ENCODE measurements at regions not wholly inside any gene's neighbourhood (a gene's known extent, or its start where the extent isn't known, plus 50 kb on each side); places are given as distances from the start of the nearest gene placed in this dataset.

DNA sequence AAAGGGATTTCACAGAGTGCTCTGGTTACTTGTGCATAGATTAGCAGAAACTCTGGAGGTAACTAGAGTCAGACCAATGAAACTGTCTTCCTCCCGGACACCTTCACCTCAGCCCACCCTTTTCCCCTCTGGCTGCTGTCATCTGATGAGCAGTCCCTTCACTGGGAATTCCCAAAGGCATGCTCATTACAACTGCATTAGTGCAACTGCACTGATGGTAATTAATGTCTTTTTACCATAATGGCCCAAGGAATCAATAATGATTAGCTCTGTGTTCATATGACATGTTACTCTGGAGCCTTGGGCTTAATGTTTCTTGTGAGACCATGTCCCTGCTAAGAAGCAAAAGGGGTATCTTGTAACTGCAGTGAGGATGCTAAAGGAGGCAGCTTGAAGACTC lies 304.5 kb downstream of the GRIN2B start:
- DNase-seq, result no peak

- DNase-seq, result no peak
These were observed 311.0 kb downstream of the GRIN2B start for GRCh38 chr12:13670285-13670866.

GRCh38 chr12:13668880-13669279 lies 312.5 kb downstream of the GRIN2B start:
- no peak for DNase-seq

- DNase-seq, result no peak
These were observed 314.6 kb downstream of the GRIN2B start for GRCh38 chr12:13666806-13667205.

GRCh38 chr12:13661005-13661887 lies 320.2 kb downstream of the GRIN2B start:
- DNase-seq, result peak; percentile 50

DNA sequence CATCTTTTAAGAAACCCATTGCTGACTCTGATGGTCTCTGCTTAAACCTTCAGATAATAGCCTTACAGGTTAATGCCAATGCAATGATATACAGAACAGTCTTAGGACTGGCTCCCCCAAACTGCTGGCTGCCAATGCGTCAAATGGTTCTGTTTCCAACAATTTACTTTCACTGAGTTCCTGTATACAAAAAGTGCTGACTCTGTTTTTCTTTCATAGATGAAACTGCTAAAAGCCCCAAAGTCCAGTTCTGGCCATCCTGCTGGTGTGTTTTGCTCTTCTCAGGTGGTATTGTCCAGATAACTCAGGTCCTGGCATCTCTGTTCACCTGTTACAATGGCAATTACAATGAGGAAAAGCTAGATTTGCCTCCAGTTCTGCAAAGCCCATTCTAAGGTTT lies 326.9 kb downstream of the GRIN2B start:
- DNase-seq, result no peak

- no peak for DNase-seq
These were observed 329.3 kb downstream of the GRIN2B start for GRCh38 chr12:13652105-13652504.

DNA sequence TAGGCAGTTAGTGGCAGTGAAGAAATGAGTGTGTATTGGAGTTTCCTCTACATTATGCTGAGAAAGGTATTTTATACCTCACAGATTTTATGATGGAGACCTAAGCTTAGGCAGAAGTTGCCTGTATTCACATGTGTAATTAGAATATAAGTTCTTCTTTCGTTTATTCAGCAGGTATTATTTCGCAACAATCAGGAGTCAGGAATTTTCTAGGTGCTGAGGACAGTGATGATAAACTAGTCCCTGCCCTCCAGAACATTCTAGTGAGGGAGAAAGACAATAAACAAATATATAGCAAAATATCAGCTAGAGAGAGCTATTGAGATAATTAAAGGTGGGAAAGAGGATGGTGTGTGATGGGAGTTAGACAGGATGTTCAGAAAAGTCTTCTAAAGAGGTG lies 345.7 kb downstream of the GRIN2B start:
- no peak for DNase-seq

- no peak for DNase-seq
These were observed 349.5 kb downstream of the GRIN2B start for GRCh38 chr12:13631873-13632272.

GRCh38 chr12:13630354-13630753 lies 351.0 kb downstream of the GRIN2B start:
- DNase-seq, result no peak

DNA sequence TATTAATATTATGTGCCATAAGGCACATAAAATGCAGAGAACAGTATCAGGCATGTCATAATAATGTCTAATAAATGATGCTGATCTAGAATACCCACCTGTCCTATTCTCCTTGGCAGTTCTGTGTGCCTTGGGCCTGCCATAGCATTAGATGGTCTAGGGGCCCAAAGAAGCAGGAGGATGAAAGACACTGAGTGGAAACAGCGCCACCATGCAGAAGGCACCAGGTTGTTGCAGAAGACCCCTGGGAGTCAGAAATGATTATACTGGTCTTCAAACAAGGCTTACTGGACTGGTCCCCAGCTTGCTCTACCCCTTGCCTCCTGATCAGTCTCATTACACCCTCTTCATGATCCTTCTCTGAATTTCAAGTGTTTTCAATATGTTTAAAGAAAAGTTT lies 353.3 kb downstream of the GRIN2B start:
- no peak for DNase-seq

DNA sequence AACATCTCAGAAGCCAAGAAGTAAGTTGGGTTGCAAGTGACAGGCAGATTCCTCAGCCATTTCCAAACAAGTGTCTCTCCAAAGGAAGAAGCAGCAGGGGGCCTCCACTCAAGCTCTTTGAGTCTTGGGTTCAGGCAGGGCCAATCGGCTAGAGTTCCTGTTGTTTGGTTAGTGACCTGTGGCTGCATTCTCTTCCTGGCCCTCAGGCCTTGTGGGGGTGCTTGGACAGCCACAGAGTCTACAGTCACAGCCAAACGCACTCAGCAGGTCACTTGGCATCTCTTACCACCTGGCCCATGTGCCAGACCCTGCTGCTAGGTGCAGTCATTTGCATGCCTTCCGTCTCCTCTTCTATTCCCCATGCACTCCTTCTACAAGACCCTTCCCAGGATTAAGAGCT lies 353.9 kb downstream of the GRIN2B start:
- DNase-seq, result no peak

DNA sequence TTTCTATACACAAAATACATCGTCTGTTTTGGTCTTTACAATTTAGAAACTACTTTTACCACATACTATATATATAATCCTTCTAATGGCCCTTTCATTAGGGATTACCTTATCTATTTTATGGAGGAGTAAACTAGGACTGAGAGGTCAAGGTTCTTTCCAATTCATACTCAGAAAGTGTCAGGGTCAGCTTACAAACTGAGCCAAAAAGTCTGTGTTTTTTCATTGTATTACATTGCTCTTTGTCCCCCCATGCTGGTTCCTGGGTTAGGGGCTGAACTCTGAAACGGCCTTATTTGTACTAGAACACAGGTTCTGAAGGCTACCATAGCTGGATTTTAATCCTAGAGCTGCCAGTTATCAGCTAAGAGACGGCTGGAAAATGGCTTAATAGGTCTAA lies 368.1 kb downstream of the GRIN2B start:
- DNase-seq, result no peak

- DNase-seq, result no peak
These were observed 371.3 kb downstream of the GRIN2B start for GRCh38 chr12:13609894-13610679.

GRCh38 chr12:13606290-13606689 lies 375.1 kb downstream of the GRIN2B start:
- no peak for DNase-seq

GRCh38 chr12:13603953-13604352 lies 377.4 kb downstream of the GRIN2B start:
- no peak for DNase-seq

- DNase-seq, result no peak
These were observed 379.2 kb downstream of the GRIN2B start for GRCh38 chr12:13602172-13602571.

- no peak for DNase-seq
These were observed 382.2 kb downstream of the GRIN2B start for GRCh38 chr12:13599176-13599575.

GRCh38 chr12:13597837-13598236 lies 383.6 kb downstream of the GRIN2B start:
- DNase-seq, result no peak

DNA sequence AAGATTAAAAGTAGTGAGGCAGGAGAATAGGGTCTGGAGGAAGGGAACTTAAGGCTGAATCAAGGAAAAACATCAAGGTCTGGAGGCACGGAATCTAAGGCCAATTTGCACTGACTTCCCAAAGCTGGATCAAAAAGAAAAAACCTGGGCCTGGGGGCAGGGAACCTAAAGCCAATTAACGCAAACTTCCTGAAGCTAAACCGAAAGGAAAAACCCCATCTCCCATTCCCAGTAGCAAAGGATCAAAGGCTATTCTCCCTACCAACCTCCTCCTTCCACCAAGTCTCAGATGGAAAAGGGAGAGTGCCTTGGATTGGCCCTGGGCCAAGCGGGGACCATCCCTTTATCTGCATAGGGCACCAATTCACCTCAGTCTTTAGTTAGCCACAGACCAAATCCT lies 384.2 kb downstream of the GRIN2B start:
- DNase-seq, result no peak

DNA sequence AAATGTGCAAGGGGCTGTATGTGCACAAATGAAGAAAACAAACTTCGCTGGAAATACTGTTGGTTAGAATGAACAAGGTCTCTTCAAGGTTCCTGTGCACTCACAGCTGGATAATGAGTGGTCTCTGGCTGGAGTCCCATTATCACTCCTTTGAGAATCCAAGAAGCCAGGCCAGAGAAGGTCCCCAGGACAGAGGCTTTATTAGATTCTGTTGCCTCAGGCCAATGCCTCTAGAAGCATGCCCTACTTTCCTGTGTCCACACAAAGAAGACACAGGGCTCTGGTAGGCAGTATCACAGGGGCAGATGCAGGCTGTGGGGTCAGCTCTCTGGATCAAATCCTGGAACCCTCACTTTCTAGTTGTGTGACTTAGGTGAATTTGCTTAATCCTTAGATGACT lies 384.7 kb downstream of the GRIN2B start:
- no peak for DNase-seq

DNA sequence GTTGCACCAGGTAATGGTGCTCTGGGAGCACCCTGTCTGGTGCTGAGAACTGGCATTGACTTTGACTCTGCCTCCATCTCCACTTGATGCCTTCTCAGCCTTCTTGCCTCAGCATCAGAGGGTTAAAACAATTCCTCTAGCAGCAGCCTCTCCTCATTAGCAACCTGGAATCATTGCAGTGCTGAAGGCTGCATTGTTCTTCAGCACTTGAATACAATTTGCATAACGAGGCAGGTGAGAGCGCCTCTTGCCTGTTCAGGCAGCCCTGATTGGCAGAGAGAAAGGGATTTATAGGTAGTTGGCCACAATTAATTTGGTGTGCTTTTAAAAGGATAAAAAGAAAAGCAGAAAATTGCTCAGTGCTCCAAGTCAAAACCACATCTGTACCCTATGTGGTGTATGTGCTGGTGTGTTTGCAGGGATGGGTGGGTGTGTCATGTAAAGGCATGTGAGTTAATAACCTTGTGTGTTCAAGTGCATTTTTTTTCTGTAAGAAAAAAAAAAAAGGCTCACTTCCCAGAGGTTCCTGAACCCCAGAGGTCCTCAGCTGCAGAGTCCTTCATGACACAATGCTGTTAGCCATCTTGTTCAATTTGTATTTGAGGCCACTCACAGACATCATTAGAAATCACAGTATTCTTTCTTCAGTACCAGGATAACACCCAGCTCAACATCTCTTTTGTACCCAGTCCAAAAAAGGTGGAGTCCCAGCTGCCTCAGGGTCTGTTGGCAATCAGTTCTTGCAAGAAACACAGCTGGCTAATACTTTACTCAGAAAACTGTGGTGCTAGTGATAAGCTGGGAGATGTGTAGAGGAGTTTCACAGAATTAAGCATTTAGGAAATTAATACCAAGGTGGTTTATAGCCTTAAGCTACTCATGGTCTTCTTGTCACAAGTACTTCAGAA lies 385.6 kb downstream of the GRIN2B start:
- no peak for DNase-seq

All from left kidney (tissue), 1 donor.